Left renal cortex interstitium (tissue), 4 donors: ENCODE measurements at regions not wholly inside any gene's neighbourhood (a gene's known extent, or its start where the extent isn't known, plus 50 kb on each side); places are given as distances from the start of the nearest gene placed in this dataset.
"Not testable (repeated sequence)": the region's sequence is repeated elsewhere in the genome, so short reads cannot be mapped to it uniquely, and the experiment has no call there.

ENCODE experiments used
- DNase-seq, 4 donors: peaks; one replicate each; pipeline ENCODE4 v3.0.0-alpha.2; 2013; ENCODE audit warnings: low read depth in 4 of 4, low spot score in 2 of 4, missing footprints in 1 of 4

DNA sequence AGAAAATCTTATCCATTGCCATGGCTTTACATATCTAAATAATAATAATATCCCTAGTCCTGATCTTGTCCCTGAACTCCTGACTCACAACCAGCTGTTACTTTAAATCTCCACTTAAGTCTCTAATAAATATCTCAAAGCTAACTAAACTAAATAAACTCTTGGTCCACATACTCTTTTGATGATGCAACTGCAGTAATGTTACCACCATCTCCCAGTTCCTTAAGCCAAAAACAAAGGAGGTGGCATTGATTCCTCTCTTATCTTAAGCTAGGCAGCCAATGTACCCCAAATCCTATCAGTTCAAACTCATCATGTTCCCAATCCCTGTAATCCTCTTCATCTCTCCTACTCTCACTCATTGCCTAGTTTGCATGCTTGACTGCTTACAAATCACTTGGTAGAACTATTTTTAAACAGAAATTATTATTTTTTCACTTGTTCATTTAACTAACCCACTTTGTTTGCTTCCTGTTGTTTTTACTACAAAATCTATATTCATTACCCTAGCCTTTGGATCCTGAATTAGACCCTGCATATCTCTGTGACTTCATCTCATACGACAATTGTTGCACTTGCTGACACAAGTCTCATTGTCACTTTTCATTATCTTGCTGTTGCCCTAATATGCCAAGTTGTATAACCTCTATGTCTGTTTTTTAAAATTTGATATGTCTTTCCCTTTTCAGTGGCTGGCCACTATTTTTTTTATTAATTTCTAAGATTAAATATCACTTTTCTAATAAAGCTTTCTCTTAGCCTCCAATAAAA lies 462.2 kb downstream of the ZPLD1 start:
- DNase-seq = no peak

GRCh38 chr3:102904629-102905028 lies 469.8 kb downstream of the ZPLD1 start:
- DNase-seq = no peak

DNA sequence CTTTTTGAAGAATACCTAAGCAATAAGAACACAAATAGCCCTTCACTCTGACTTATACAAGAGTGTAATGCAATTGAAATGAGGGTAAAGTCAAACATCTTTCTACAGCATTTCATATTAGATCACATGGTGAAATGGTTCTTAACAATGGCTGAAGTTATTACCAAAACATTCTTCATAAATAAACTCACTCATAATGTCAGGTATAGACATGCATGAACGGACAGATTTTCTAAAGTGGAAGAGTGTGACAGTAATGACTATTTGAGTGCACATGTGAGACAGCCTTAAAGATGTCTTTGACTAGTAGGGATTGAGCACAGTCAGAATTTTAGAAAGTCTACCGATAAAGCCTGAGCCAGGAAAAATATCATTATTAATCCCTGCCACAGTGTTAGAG lies 471.0 kb downstream of the ZPLD1 start:
- DNase-seq = no peak

DNA sequence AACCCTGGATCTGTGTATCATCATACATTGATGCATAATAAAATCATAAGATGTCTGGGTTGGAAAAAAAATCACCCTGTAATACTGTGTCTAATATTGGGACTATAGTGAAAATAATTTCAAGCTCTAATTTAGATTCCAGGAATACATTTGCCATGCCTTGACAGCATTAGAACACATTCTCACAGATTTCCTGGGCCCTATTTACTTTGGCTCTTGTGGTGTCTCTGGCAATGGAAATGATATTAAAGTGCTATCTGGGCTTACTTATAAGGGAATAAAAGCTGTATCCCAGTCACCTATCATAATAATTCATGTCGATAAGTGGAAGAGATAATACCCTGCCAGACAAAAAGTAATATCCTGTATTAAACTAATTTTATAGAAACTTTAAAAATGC lies 472.0 kb downstream of the ZPLD1 start:
- DNase-seq = no peak

DNA sequence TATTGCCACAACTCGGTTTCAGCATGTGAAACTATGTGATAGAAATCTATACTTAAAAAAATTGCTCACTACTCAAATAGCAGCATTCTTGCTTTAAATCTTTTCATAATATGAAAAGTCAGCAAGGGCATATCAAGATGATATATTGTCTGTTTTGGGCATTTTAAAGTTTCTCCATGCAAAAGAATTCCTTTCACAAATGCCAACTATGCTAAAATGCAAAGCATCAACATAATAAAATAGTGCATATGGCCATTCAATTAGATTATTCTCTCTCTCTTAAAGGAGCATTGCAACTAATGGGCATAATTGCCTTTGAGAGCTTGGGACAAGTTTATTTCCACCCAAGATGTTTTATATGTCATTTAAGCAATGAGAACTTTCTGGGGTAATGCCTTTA lies 475.1 kb downstream of the ZPLD1 start:
- DNase-seq = no peak

GRCh38 chr3:102916532-102916931 lies 481.7 kb downstream of the ZPLD1 start:
- DNase-seq = no peak

DNA sequence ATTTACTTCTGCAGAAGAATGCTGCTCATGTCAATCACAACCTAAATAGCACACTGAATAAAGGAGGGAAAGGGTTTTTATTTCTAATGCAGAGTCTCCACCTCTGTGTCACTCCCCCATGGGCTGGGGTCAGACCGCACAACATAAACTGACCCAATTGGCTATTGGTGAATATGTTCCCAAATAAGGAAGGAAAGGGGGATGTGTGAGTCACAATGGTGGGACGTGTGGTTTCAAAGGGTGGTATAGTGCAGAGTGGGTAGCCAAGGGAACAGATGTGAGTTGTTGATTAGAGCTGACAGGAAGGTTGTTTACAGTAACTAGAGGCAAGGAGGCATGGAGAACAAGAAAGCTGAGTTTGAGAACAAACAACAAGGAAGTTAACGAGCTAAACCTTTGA lies 491.8 kb downstream of the ZPLD1 start:
- no peak for DNase-seq

DNA sequence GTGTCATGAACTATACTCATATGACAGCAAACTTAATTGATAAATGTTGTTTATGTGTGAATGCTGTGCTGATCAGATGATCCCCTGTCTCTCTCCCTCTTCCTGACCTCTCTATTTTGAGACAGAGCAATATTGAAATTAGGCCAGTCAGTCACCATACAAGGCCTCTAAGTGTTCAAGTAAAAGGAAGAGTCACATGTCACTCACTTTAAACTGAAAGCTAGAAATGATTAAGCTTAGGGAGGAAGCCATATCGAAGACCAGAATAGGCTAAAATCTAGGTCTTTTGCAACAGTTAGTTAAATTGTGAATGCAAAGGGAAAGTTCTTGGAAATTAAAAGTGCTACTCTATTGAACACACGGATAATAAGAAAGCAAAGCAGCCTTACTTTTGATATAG lies 498.6 kb downstream of the ZPLD1 start:
- no peak for DNase-seq

DNA sequence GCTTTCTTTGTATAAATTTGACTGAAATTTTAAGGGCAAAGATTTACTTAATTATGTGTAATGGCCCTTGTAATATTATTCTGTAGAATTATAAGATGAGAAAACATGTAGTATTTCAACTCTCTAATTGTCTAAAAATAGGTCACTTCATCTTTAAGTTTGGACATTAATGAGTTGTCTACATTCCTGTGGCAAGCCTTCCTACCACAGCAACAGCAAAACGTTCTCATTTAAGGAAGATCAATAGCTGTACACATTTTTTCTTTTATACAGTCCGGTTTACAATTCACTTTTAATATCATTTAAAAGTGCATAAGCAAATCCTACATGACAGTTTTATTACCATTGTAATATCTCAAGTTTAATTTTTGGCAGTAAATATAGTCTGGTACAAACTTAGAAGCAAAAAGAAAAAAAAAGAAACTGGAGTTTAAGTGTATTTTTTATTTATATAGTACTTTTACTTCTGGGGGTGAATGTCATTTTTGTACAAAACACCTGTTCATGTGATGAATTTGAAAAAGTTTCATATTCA lies 501.8 kb downstream of the ZPLD1 start:
- DNase-seq = peak in 1 of 4 donors; percentile 32

GRCh38 chr3:102941786-102942185 lies 507.0 kb downstream of the ZPLD1 start:
- DNase-seq = no peak

GRCh38 chr3:102946445-102946844 lies 511.6 kb downstream of the ZPLD1 start:
- not testable (repeated sequence) for DNase-seq

DNA sequence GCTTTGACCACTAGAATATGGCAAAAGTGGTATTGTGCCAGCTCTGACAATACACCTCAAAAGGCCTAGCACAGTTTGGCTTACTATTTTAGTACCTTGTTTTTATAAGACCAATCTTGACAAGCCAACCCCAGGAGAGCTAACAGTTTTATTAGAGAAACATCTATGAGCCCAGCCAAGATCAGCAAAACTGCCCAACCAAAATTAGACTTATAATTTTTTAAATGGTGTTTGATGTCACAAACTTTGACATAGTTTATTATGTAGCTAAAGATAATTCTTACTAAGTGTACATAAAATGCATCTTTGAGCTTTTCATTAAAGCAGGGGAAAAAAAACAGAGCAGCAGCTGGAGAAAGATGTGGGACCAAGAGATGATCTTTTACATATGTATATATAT lies 537.5 kb downstream of the ZPLD1 start:
- DNase-seq = no peak

GRCh38 chr3:102974333-102974732 lies 539.5 kb downstream of the ZPLD1 start:
- no peak for DNase-seq

DNA sequence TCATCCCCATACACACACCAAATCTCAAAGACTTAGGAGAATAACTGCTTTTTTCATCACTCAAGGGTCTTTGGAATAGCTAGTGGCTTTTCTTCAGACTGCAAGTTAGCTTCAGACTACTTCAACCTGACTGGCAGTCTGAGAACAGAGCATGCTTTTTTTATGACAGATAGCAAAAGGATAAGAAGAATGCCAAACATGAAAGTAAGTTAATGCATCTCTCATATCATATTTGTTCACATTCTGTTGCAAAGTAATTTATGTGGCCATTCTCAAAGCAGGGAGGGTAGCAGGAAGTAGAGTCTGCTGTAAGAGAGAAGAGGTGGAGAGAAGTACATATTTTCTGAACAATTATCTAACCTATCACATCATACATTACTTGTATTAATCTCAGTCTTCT lies 544.4 kb downstream of the ZPLD1 start:
- DNase-seq = no peak

DNA sequence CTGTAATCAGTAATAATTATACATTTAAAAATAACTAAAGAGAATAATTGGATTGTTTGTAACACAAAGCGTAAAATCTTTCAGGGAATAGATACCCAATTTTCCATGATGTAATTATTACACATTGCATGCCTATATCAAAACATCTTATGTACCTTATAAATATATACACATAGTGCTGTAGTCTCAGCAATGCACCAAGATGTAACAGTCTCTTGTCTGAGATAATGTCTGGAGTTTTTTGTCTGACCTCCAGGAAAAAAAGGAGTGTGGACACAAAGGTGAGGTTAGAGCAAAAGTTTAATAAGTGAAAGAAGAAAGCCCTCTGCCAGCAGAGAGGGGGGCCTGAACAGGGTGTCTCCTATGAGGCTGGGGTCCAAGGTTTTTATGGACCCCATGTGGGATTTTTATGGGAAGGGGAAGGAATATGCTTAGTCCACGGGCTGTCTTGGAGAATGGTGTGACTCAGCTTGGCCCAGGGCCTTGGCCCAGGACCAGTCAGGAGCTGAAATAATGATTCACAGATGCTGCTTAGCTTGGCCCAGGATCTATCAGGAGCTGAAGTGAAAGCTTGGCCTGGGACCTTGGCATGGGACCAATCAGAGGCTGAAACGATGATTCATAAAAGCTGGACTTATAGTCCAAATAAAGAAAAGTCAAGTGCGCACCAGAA lies 545.0 kb downstream of the ZPLD1 start:
- peak; percentile 27 to 63 (median 38) for DNase-seq

DNA sequence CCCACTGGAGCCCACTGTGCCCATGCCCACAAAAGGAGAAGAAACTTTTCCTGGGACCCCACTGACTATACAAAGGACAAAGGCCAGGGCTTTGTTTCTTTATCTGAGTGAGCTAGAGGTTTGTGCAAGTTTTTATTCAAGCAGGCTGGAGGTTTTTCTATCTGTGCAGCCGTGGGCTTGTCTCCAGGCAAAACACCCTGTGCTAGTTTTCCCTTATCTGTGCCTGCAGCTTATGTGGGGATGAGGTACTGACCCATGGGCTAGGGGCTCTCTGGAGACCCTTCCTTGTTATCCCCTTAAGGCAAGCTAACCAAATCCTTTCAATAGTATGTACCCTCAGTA lies 545.5 kb downstream of the ZPLD1 start:
- DNase-seq = no peak

- no peak for DNase-seq
Observed at GRCh38 chr3:103002425-103003176, 567.8 kb downstream of the ZPLD1 start.

GRCh38 chr3:103006526-103007183 lies 571.8 kb downstream of the ZPLD1 start:
- DNase-seq = peak in 2 of 4 donors; percentile 18 to 27

DNA sequence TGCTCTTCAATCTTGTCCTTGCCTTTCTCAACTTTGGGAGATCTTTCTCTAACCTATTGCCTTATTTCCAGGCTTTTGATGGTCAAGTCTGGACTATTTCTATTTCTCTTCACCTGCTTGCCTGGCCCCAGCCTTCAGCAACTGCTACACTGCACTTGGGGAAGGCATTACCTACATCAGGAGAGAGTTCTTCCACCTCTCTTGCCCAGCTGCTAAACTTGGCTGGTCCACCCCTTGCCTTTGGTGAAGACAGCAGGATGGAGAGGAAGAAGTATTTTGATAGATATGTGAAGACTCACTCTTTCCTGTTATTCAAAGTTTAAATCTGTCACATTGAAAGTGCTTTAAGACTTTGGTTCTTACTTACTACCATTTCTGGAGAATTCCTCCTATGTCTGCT lies 574.8 kb downstream of the ZPLD1 start:
- no peak for DNase-seq

DNA sequence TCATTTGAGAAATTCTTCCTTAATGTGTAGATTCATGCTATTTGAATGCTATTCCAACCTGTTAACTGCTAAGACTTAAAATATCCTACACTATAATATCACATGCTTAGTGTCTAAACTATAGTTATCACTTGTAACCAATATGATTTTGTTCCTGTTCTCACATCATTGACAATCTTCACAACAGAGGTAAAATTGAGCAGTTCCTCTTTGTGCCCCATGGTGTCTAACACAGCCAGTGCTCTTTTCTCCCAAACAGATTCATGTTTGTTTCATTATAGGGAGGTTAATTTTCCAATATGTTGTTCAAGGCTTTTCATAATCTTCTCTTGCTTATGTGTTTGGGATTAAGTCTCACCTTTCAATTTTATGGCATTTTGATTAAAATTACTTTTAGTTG lies 591.1 kb downstream of the ZPLD1 start:
- DNase-seq = no peak

GRCh38 chr3:103033841-103034240 lies 599.0 kb downstream of the ZPLD1 start:
- no peak for DNase-seq
